Hematopoietic multipotent progenitor cell treated with erythropoietin and hydrocortisone succinate and interleukin-3 and kit ligand, for 15 days (in vitro differentiated cells): ENCODE measurements at regions not wholly inside any gene's neighbourhood (a gene's known extent, or its start where the extent isn't known, plus 50 kb on each side); places are given as distances from the start of the nearest gene placed in this dataset.
"Not testable (repeated sequence)": the region's sequence is repeated elsewhere in the genome, so short reads cannot be mapped to it uniquely, and the experiment has no call there.

Experiments
- DNase-seq: peaks from one replicate; pipeline ENCODE4 v3.0.0-alpha.2; 2015; ENCODE audit warnings: low spot score

- DNase-seq = peak; percentile 20
Observed at GRCh38 chr5:177941386-177941785, 54.7 kb downstream of the PROP1 start.

GRCh38 chr5:177939246-177940171 lies 56.5 kb downstream of the PROP1 start:
- peak; percentile 46 for DNase-seq

- DNase-seq = not testable (repeated sequence)
Observed at GRCh38 chr5:177938767-177939166, 57.3 kb downstream of the PROP1 start.

- not testable (repeated sequence) for DNase-seq
Observed at GRCh38 chr5:177934233-177934632, 61.8 kb downstream of the PROP1 start.

- not testable (repeated sequence) for DNase-seq
Observed at GRCh38 chr5:177930269-177931022, 65.6 kb downstream of the PROP1 start.

- DNase-seq = not testable (repeated sequence)
Observed at GRCh38 chr5:177929618-177930017, 66.4 kb downstream of the PROP1 start.

- DNase-seq = not testable (repeated sequence)
Observed at GRCh38 chr5:177927500-177927899, 68.5 kb downstream of the PROP1 start.

GRCh38 chr5:177924577-177924976 lies 71.5 kb downstream of the PROP1 start:
- not testable (repeated sequence) for DNase-seq

- DNase-seq = not testable (repeated sequence)
Observed at GRCh38 chr5:177923837-177924236, 72.2 kb downstream of the PROP1 start.

GRCh38 chr5:177923189-177923588 lies 72.9 kb downstream of the PROP1 start:
- not testable (repeated sequence) for DNase-seq

- not testable (repeated sequence) for DNase-seq
Observed at GRCh38 chr5:177909261-177909660, 86.8 kb downstream of the PROP1 start.

GRCh38 chr5:177902806-177903205 lies 93.2 kb downstream of the PROP1 start:
- not testable (repeated sequence) for DNase-seq

- not testable (repeated sequence) for DNase-seq
Observed at GRCh38 chr5:177900066-177900465, 96.0 kb downstream of the PROP1 start.

GRCh38 chr5:177894681-177895453 lies 101.2 kb downstream of the PROP1 start:
- DNase-seq = not testable (repeated sequence)

GRCh38 chr5:177892357-177892665 lies 103.7 kb downstream of the PROP1 start:
- DNase-seq = not testable (repeated sequence)

- not testable (repeated sequence) for DNase-seq
Observed at GRCh38 chr5:177891547-177892356, 104.3 kb downstream of the PROP1 start.

- not testable (repeated sequence) for DNase-seq
Observed at GRCh38 chr5:177883295-177883694, 100.6 kb upstream of the FAM153A start.

- not testable (repeated sequence) for DNase-seq
Observed at GRCh38 chr5:177875900-177876238, 93.2 kb upstream of the FAM153A start.

GRCh38 chr5:177875013-177875899 lies 92.6 kb upstream of the FAM153A start:
- not testable (repeated sequence) for DNase-seq

- not testable (repeated sequence) for DNase-seq
Observed at GRCh38 chr5:177863822-177864446, 81.2 kb upstream of the FAM153A start.
